ENCODE measurements at regions not wholly inside any gene's neighbourhood (a gene's known extent, or its start where the extent isn't known, plus 50 kb on each side); places are given as distances from the start of the nearest gene placed in this dataset.

DNA sequence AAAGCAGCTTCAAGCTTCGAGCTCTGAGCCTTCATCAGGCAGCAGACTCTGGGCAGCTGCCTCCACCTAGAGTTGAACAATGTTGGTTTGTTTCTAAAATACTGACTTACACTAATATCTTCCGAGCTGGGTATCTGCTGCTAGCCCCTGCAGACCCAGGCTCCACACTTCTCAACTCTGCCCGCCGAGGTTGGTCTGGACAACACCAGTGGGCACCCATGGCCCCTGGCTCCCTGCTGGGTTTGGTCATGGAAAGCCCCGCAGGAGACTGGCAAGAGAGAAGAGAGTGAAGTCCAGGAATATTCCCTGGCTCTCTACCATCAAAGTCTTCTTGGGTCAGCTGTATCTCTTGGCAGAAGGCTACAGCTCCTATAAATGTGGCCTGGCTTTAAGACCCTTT, 214.2 kb upstream of the TMEM132C start:
- DNase-seq, result no peak

- DNase-seq, result no peak
Measured at GRCh38 chr12:128055567-128055966, 211.4 kb upstream of the TMEM132C start.

DNA sequence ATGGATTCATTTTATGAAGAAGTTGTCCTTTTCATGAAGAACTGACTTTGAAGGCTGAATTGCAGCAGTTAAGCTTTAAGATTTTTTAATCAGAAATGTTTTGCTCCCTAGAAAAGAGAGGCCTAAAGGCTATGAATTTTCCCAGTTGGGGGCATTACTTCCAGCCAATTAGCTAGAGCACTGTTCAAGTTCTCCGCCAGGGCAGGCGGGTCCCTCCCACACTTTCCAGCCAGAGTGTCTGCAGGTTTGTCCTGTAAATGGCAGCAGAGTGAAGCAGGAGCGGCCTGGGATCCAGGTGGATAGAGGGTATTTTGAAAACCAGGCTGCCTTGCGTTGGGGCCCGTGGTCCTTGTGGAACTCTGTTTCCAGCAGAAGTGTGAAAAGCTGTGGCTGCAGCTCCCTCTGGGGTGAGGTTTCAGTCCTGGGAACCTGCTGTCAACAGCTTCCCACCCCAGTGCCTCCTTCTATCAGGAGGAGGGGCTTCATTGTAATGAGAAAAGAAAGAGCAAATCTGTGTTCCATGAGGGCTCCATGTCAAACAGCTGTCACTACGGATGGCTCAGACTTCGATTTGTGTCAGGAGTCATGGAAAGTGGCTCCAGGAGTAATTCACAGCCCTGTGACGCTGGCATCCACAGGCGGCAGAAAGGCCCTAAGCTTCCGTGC, 210.7 kb upstream of the TMEM132C start:
- no peak for DNase-seq

DNA sequence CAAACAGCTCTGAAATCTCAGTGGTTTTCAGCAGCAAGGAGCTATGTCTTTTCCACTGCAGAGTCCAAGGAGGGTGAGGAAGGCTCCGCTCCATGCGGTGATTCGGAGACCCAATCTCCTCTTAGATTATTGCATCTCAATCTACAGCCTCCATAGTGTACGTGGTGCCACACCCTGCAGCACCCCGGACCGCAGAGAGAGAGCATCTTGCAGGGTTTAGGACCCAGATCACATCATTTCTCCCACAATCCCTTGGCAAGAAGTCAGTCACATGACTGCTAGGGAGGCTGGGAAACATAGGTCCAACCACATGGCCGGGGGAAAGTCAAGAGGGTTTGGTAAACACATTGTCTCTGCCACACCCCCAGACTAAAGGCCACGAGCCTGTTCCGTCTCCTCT, 209.4 kb upstream of the TMEM132C start:
- no peak for DNase-seq

- no peak for DNase-seq
Measured at GRCh38 chr12:128059621-128060370, 207.2 kb upstream of the TMEM132C start.

DNA sequence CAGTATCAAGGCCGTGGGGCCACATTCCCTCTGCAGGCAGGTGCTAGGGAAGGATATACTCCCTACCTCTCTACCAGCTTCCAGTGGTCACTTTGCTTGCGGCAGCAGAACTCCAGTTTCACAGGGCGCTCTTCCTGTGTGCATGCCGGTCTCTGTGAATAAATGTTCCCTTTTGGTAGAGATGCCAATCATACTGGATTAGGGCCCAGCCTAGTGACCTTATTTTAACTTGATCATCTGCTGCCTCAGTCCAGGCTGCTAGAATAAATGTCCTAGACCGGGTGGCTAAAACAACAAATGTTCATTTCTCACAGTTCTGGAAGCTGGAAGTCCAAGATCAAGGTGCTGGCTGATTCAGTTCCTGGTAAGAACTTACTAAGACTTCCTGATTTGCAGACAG, 198.8 kb upstream of the TMEM132C start:
- DNase-seq, result no peak

DNA sequence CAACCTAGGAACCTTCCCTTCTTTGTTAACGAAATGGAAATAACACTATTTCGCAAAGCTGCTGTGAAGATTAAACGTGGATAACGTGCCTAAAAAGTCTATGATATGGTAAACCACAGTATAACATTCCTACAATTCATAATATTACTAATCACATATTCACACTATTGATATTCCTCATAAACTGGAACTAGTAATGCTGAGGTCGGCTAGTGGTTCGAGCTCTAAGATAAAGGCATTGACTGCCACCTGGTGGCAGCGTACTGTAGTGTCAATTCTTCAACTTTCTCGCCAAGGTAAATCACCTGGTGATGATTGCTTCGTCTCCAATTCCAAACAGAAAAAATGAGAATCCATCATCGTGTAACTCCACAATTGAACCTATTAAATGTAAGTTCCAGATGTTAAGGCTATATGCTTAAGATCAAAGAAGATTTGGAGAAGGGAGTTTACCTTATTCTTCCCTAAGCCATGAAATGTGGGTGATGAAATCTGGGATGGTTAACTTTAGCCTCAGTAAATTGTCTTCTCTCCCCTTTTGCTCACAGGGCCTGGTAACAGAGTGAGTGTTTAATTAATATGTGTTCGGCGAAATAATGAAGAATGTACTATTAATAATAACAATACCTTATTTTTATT, 197.5 kb upstream of the TMEM132C start:
- peak; percentile 13 to 51 for DNase-seq

DNA sequence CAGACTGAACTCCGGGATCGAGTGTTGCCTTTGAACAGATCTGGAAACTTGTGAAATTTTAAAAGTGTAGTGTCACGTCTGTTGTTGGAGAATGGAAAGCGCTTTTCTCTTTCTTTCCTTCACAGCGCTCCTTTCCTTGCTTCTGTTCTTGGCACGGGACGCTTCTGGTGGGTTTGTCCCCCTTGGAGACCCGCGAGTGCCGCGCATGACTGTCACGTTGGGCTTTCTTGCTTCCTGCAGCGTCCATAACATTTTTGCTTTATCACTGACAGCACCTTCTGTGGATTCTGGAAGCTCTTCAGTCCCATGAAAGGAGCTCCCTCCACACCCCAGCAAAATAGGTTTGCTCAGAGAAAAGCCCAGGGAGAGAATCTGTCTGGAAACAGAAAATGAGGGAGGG, 193.0 kb upstream of the TMEM132C start:
- no peak for DNase-seq

GRCh38 chr12:128075332-128075731, 191.6 kb upstream of the TMEM132C start:
- no peak for DNase-seq

- no peak for DNase-seq
Measured at GRCh38 chr12:128076188-128076587, 190.8 kb upstream of the TMEM132C start.

DNA sequence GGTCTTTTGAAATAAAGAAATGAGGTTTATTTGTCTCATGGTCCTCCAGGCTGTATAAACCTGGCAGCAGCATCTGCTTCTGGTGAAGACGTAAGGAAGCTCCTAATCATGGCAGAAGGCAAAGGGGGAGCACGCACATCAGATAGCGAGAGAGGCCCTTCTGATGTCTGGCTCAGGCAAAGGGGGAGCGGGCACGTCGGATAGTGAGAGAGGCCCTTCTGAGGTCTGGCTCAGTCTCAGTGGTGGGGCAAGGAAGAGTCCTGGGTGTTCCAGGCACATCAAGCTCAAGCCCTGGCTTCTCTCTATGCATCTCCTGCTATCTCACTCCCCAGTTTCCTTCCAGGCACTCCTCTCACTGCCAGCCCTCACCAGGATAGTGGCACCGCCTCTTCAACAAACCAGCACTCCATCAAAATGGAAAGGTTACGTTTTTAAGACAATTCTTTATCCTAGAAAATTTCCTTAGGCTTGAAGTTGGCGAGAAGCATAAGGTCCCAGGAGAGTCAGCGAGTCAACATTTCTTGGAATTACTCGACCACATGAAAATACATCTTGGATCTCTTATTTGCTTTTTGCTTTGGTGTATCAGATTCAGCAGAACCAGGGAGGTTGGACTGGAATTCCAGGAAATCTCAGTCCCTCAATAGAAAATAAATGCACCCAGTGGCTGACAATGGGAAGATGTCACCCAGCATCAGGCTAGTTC, 189.6 kb upstream of the TMEM132C start:
- DNase-seq, result no peak

GRCh38 chr12:128077917-128078298, 189.1 kb upstream of the TMEM132C start:
- DNase-seq, result no peak

GRCh38 chr12:128078301-128078971, 188.5 kb upstream of the TMEM132C start:
- DNase-seq, result no peak

GRCh38 chr12:128079446-128079845, 187.5 kb upstream of the TMEM132C start:
- DNase-seq, result no peak

- DNase-seq, result no peak
Measured at GRCh38 chr12:128083132-128083729, 183.7 kb upstream of the TMEM132C start.

DNA sequence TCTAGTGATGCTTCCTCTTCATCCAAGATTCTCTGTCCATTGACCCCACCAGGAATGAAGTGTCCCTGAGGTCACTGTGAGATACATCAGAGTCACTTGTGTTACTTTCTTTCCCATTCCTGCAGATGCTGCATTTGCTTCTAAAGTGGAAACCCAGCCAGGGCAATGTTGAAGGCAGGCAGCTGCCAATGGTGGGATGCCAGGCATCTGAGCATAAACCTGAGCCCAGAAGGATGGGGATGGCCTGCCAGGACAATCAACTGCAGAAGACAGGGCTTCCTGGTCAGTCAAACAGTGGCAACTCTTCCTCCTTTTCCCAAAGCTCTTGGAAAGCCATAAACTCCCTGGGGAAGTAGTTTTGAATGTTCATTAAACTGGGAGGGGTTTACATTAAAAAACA, 178.0 kb upstream of the TMEM132C start:
- DNase-seq, result no peak

- DNase-seq, result no peak
Measured at GRCh38 chr12:128089961-128090360, 177.0 kb upstream of the TMEM132C start.

- DNase-seq, result no peak
Measured at GRCh38 chr12:128091101-128091720, 175.8 kb upstream of the TMEM132C start.

GRCh38 chr12:128091951-128092382, 175.0 kb upstream of the TMEM132C start:
- no peak for DNase-seq

- no peak for DNase-seq
Measured at GRCh38 chr12:128098730-128099129, 168.2 kb upstream of the TMEM132C start.

- DNase-seq, result no peak
Measured at GRCh38 chr12:128103152-128103551, 163.8 kb upstream of the TMEM132C start.

- no peak for DNase-seq
Measured at GRCh38 chr12:128109236-128109635, 157.7 kb upstream of the TMEM132C start.
